ENCODE measurements at regions not wholly inside any gene's neighbourhood (a gene's known extent, or its start where the extent isn't known, plus 50 kb on each side); places are given as distances from the start of the nearest gene placed in this dataset.

DNA sequence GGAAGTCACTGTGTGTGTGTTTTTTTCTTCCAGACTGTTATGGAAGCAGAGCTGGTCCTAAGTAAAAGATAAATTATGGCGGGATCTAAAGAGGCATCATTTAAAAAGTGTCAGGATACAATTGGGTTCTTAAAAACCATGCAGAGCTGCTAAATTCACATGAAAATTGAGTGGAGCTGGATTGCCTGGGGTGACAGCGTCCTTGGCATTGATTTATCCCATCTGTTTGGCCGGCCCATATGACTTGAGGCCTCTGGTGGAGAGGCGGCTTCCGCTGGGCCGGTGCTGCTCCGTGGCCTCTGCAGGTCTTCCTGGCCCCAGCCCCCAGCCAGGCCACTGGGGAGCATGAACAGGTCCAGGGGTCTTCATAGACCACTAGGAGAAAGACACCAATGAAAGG, 165.5 kb downstream of the GLI2 start:
- Histone ChIP-seq H3K9ac (ENCODE audit: extremely low read depth, low read length, poor library complexity, severe bottlenecking) (no peak overlapping the region), H3K4me1 (ENCODE audit: control insufficient read depth, insufficient read depth, low read length) (peaks cover 6% of the 10 kb centered on the region), H3K27ac (ENCODE audit: low read depth, low read length) (peak overlapping the region; percentile 85), H3K4me3 (ENCODE audit: low read length) (no peak overlapping the region), H3K36me3 (ENCODE audit: control insufficient read depth, insufficient read depth, low read length) (no peaks in the 10 kb centered on the region), H3K27me3 (ENCODE audit: control insufficient read depth, insufficient read depth, low read length, poor library complexity, severe bottlenecking) (no peaks in the 10 kb centered on the region), H3K9me3 (ENCODE audit: control insufficient read depth, low read length) (no peaks in the 10 kb centered on the region)
- 87 to 90% methylated on average over 7 of the region's 7 CpGs for WGBS, 2 experiments (ENCODE audit: insufficient coverage in 1 of 2, insufficient read length in 1 of 2)
- Mint-ChIP-seq H3K4me1 (peaks cover 17% of the 10 kb centered on the region), H3K27ac (no peak overlapping the region), H3K9me3 (no peaks in the 10 kb centered on the region), H3K36me3 (ENCODE audit: low read depth) (no peaks in the 10 kb centered on the region), H3K27me3 (ENCODE audit: insufficient read depth) (peaks cover 2% of the 10 kb centered on the region), H3K4me3 (no peak overlapping the region)
- no peak for TF ChIP-seq CTCF (conservative IDR thresholded peaks at IDR 0.05)
- no peak for DNase-seq

GRCh38 chr2:120902592-120902991, 166.9 kb downstream of the GLI2 start:
- no peak overlapping the region for H3K27ac Mint-ChIP-seq
- WGBS, 2 experiments (ENCODE audit: insufficient coverage in 1 of 2, insufficient read length in 1 of 2): 93 to 94% methylated on average over 2 of the region's 2 CpGs

DNA sequence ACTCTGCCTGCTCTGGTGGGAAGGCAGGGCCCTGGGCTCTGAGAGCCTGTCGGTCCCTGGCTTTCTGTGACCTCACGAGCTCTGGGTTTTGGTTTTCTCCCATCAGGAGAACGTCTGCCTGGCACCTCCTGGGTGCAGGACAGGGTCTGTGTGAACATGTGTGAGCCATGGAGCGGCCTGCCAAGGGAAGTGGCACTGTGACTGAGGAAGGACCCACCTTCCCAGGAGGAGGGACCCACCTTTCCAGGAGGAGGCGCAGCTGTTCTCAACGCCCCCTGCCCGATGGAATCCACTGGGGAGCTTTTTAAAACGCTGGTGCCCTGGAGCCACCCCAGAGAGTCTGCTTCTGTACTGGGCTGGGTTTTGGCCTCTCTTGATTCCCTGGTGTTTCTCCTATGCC, 168.7 kb downstream of the GLI2 start:
- H3K36me3 ChIP-seq (ENCODE audit: control insufficient read depth, insufficient read depth, low read length): no peaks in the 10 kb centered on the region
- TF ChIP-seq CTCF (conservative IDR thresholded peaks at IDR 0.05): no peak
- peaks cover 2% of the 10 kb centered on the region for H3K27me3 Mint-ChIP-seq (ENCODE audit: insufficient read depth)

More at GRCh38 chr2:120902592-120902991, 166.9 kb downstream of the GLI2 start:
- Mint-ChIP-seq H3K4me1 (peaks cover 17% of the 10 kb centered on the region), H3K9me3 (no peaks in the 10 kb centered on the region), H3K27me3 (ENCODE audit: insufficient read depth) (peaks cover 2% of the 10 kb centered on the region), H3K4me3 (no peak overlapping the region), H3K36me3 (ENCODE audit: low read depth) (no peaks in the 10 kb centered on the region)
- Histone ChIP-seq H3K9ac (ENCODE audit: extremely low read depth, low read length, poor library complexity, severe bottlenecking) (no peak overlapping the region), H3K4me1 (ENCODE audit: control insufficient read depth, insufficient read depth, low read length) (peaks cover 6% of the 10 kb centered on the region), H3K27ac (ENCODE audit: low read depth, low read length) (peak overlapping the region; percentile 44), H3K36me3 (ENCODE audit: control insufficient read depth, insufficient read depth, low read length) (no peaks in the 10 kb centered on the region), H3K9me3 (ENCODE audit: control insufficient read depth, low read length) (no peaks in the 10 kb centered on the region), H3K4me3 (ENCODE audit: low read length) (no peak overlapping the region), H3K27me3 (ENCODE audit: control insufficient read depth, insufficient read depth, low read length, poor library complexity, severe bottlenecking) (no peaks in the 10 kb centered on the region)
- no peak for DNase-seq
- no peak for TF ChIP-seq CTCF (conservative IDR thresholded peaks at IDR 0.05)

More for the DNA sequence above, 168.7 kb downstream of the GLI2 start:
- H3K36me3 Mint-ChIP-seq (ENCODE audit: low read depth): no peaks in the 10 kb centered on the region
- H3K27ac ChIP-seq (ENCODE audit: low read depth, low read length): peak overlapping the region; percentile 44
- H3K9me3 ChIP-seq (ENCODE audit: control insufficient read depth, low read length): no peaks in the 10 kb centered on the region
- no peak overlapping the region for H3K9ac ChIP-seq (ENCODE audit: extremely low read depth, low read length, poor library complexity, severe bottlenecking)
- H3K9me3 Mint-ChIP-seq: no peaks in the 10 kb centered on the region
- no peak overlapping the region for H3K4me3 Mint-ChIP-seq
- H3K27me3 ChIP-seq (ENCODE audit: control insufficient read depth, insufficient read depth, low read length, poor library complexity, severe bottlenecking): no peaks in the 10 kb centered on the region
- H3K4me1 Mint-ChIP-seq: peaks cover 11% of the 10 kb centered on the region
- peak; percentile 61 for DNase-seq
- peaks cover 5% of the 10 kb centered on the region for H3K4me1 ChIP-seq (ENCODE audit: control insufficient read depth, insufficient read depth, low read length)
- H3K4me3 ChIP-seq (ENCODE audit: low read length): no peak overlapping the region
- 87 to 89% methylated on average over 4 to 8 of the region's 8 CpGs for WGBS, 2 experiments (ENCODE audit: insufficient coverage in 1 of 2, insufficient read length in 1 of 2)
- H3K27ac Mint-ChIP-seq: no peak overlapping the region
